AG09319 (cell line): ENCODE measurements at regions not wholly inside any gene's neighbourhood (a gene's known extent, or its start where the extent isn't known, plus 50 kb on each side); places are given as distances from the start of the nearest gene placed in this dataset.

ENCODE experiments used
- DNase-seq: peaks from one replicate; pipeline ENCODE4 v3.0.0-alpha.2; 2010; ENCODE audit warnings: low read depth; ENCODE audit errors: extremely low read depth
- TF ChIP-seq, protein P1 (sequence below): IDR thresholded peaks from 2 replicates; pipeline ENCODE4 v1.5.1; 2011; ENCODE audit warnings: low read depth, mild to moderate bottlenecking, inconsistent platforms, low read length, moderate library complexity

DNA sequence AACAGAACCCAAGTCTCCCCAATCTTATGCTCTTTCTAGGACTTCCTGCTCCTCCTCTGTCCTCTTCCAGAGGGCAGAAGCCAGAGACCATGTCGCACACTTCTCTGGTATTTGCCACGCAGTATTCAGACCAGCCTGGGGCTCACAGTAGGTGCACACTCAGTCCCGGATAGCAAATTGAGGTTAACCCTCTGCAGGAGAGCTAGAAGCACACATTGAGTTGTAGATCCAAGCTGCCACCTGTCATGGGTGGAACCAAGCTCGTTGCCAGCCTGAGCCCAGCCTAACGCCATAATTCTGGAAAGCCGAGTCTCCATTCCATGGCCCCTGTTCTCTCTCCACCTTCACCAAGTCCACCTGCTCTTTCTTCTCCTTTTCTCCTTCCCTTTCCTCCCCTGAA lies 562.1 kb downstream of the BUD13 start:
- no peak for DNase-seq
- TF ChIP-seq, protein P1, sequence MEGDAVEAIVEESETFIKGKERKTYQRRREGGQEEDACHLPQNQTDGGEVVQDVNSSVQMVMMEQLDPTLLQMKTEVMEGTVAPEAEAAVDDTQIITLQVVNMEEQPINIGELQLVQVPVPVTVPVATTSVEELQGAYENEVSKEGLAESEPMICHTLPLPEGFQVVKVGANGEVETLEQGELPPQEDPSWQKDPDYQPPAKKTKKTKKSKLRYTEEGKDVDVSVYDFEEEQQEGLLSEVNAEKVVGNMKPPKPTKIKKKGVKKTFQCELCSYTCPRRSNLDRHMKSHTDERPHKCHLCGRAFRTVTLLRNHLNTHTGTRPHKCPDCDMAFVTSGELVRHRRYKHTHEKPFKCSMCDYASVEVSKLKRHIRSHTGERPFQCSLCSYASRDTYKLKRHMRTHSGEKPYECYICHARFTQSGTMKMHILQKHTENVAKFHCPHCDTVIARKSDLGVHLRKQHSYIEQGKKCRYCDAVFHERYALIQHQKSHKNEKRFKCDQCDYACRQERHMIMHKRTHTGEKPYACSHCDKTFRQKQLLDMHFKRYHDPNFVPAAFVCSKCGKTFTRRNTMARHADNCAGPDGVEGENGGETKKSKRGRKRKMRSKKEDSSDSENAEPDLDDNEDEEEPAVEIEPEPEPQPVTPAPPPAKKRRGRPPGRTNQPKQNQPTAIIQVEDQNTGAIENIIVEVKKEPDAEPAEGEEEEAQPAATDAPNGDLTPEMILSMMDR, result no peak

- no peak for DNase-seq
Observed at GRCh38 chr11:116209255-116209654, 563.5 kb downstream of the BUD13 start.

GRCh38 chr11:116207421-116208141 lies 565.2 kb downstream of the BUD13 start:
- TF ChIP-seq, protein P1, result no peak
- DNase-seq, result no peak

More at GRCh38 chr11:116209255-116209654, 563.5 kb downstream of the BUD13 start:
- TF ChIP-seq, protein P1, result no peak

GRCh38 chr11:116207019-116207418 lies 565.8 kb downstream of the BUD13 start:
- TF ChIP-seq, protein P1, result no peak
- DNase-seq, result no peak

DNA sequence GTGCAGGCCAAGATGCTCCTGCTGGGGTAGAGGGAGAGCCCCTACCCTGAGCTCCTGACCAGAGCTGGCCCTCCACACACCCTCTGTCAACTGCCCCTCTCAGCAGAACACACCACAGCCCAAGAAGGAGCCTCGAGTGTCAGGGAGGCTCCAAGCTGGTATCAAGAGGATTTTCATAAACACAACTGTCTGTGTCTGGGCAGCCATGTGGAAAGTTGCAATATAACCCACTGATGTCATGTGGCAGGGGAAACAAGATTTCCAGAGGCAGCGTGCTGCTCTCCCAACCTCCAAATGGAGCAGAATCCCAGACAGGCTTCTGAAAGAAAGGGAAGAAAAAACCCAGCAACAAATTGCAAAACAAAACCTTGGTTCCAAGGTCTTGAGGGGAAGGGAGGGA lies 569.9 kb downstream of the BUD13 start:
- TF ChIP-seq, protein P1, result no peak
- DNase-seq, result no peak

DNA sequence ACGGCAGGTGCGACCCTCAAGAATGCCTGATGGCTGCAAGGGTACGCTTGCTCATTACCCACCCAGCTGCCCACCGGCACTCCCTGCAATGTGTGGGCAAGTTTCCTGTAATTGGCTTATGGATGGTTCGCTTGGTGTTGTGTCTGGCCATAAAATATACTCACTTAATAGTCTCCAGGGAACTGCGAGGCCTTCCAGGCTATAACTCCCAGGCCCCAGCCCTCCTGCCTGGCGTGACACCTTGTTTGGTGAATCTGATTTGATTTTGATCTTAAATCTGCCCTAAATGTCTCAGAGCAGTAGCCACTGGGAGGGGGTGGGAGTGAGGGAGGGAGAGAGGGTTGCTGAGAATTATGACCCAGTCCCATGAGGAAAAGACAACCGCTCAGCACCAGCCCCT lies 572.2 kb downstream of the BUD13 start:
- no peak for DNase-seq
- TF ChIP-seq, protein P1, result no peak

DNA sequence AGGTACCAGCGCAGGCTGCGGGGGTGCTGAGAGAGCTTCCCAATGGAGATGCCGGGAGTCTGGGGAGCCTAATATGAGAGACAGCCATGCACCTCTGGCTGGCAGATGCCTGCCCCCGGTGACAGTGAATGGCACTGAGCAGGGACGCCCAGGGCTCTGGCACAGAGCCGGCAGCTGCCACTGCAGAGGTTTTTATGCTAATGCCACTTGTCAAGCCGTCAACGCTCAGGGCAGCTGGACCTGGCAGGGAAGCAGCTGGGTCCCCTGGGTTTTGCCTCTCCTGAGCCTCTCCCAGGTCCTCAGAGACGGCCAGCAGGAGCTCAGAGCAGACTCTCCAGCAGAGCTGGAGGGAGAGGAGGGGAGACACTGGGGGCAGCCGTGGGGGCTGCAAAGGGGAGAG lies 573.6 kb downstream of the BUD13 start:
- TF ChIP-seq, protein P1, result no peak
- DNase-seq, result no peak
